SH-SY5Y (cell line): ENCODE measurements at regions not wholly inside any gene's neighbourhood (a gene's known extent, or its start where the extent isn't known, plus 50 kb on each side); places are given as distances from the start of the nearest gene placed in this dataset.

ENCODE experiments used
- GATA2 ChIP-seq: IDR thresholded peaks from 2 replicates; pipeline ENCODE4 v1.6.1; 2011; ENCODE audit warnings: mild to moderate bottlenecking, low read depth, low read length
- GATA3 ChIP-seq: IDR thresholded peaks from 2 replicates; pipeline ENCODE4 v1.6.1; 2011; ENCODE audit warnings: low read depth, mild to moderate bottlenecking, low read length, moderate library complexity

DNA sequence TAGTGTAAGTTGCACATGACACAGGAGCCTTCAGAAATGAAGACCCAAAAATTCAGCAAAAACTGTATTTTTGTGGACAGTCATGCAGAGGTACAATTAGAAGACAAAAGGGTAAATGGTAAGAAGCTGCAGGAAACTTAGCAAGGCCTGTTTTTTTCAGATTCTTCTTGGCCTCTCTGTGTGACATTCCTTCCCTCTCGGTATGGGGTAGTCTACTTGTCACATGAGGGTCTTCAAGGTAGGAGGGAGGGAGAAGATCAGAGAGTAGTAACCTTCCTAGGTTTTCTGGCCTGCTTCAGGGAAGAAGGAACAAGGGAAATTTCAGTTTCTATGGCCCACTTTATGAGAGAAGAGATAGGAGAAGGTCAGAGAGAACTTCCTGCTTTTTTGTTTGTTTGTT is 230.4 kb upstream of the PPP1R2C start:
- TF ChIP-seq GATA2 (no peak), GATA3 (no peak)
